Progenitor cell of endocrine pancreas (in vitro differentiated cells): ENCODE measurements at regions not wholly inside any gene's neighbourhood (a gene's known extent, or its start where the extent isn't known, plus 50 kb on each side); places are given as distances from the start of the nearest gene placed in this dataset.

Experiments
- DNase-seq: peaks from one replicate; pipeline ENCODE4 v3.0.0; 2021; ENCODE audit warnings: low spot score; ENCODE audit not compliant: unreplicated experiment
- H3K27ac Mint-ChIP-seq: 2 replicates; pipeline ENCODE4 v1.8.0; 2021; ENCODE audit warnings: mild to moderate bottlenecking, moderate library complexity, mixed read lengths
- H3K27me3 Mint-ChIP-seq: 2 replicates; pipeline ENCODE4 v1.8.0; 2021; ENCODE audit warnings: mixed read lengths
- H3K36me3 Mint-ChIP-seq: 2 replicates; pipeline ENCODE4 v1.8.0; 2022; ENCODE audit warnings: mixed read lengths; ENCODE audit not compliant: insufficient read depth
- H3K4me1 Mint-ChIP-seq: 2 replicates; pipeline ENCODE4 v1.8.0; 2021; ENCODE audit warnings: low read depth, mixed read lengths
- H3K4me3 Mint-ChIP-seq: 2 replicates; pipeline ENCODE4 v1.8.0; 2021; ENCODE audit warnings: low read depth, mild to moderate bottlenecking, moderate library complexity, mixed read lengths
- H3K9me3 Mint-ChIP-seq: 2 replicates; pipeline ENCODE4 v1.8.0; 2021; ENCODE audit warnings: low read depth, mixed read lengths
- TF ChIP-seq, protein P1 (sequence below): fragments of 200-600 bp; sonication (generic); IDR thresholded peaks from one replicate; pipeline ENCODE4 v1.5.0; 2021; ENCODE audit warnings: antibody characterized with exemption, mild to moderate bottlenecking; ENCODE audit not compliant: unreplicated experiment

DNA sequence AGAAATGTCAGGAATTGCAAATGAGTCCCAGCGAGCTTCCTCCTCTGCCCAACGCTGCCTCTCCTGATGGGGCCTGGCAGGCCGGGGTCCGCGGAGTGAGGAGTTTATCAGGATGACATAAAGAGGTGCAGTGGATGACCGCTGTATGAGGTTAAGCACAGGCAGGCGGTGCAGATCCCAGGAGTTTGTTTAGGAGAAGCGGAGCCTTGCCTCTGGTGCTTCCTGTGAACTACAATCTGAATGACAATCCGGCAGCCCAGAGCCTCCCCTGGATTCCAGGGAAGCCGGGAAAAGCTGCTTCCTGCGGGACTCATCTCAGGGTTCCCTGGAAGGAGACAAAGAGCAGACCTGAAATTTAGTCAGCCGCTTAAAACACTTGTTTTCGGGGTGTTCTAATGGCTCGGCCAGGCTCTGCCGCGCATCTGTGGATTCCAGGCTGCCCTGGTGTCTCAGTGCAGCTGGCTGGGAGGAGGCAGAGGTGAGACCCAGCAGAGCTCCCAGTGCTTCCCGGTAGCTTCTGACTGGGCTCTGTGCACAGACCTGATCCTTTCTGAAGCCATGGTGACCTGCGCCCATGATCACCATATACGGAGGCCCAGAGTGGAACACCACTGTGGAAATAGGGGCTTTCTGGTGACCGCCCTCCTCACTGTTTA is 69.8 kb upstream of the IRX4 start:
- Mint-ChIP-seq H3K27ac (no peak overlapping the region), H3K4me3 (no peak overlapping the region), H3K9me3 (no peaks in the 10 kb centered on the region), H3K27me3 (peaks cover 53% of the 10 kb centered on the region), H3K36me3 (no peaks in the 10 kb centered on the region), H3K4me1 (no peaks in the 10 kb centered on the region)
- no peak for DNase-seq
- TF ChIP-seq, protein P1, sequence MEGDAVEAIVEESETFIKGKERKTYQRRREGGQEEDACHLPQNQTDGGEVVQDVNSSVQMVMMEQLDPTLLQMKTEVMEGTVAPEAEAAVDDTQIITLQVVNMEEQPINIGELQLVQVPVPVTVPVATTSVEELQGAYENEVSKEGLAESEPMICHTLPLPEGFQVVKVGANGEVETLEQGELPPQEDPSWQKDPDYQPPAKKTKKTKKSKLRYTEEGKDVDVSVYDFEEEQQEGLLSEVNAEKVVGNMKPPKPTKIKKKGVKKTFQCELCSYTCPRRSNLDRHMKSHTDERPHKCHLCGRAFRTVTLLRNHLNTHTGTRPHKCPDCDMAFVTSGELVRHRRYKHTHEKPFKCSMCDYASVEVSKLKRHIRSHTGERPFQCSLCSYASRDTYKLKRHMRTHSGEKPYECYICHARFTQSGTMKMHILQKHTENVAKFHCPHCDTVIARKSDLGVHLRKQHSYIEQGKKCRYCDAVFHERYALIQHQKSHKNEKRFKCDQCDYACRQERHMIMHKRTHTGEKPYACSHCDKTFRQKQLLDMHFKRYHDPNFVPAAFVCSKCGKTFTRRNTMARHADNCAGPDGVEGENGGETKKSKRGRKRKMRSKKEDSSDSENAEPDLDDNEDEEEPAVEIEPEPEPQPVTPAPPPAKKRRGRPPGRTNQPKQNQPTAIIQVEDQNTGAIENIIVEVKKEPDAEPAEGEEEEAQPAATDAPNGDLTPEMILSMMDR: no peak

DNA sequence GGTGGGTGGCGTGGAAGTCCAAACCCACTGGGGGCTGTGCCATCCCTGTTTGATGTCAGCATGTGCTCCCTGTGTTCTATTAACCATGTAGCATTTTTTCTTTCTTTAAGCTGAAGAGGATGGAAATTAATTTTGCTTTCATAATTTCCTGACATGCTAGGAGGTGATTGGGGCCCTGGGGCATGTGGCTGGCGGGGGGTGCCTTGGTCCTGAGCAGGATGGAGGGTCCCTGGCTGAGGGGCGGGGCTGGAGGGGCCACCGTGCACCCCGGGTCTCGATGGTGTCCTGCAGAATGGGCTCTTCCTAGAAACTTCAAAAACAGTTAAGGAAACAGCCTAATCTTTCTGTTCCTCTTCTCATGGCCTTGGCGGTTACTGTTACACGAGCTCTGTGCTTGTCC is 69.3 kb upstream of the IRX4 start:
- no peak for DNase-seq
- no peaks in the 10 kb centered on the region for H3K9me3 Mint-ChIP-seq
- TF ChIP-seq, protein P1: no peak
- H3K27me3 Mint-ChIP-seq: peaks cover 57% of the 10 kb centered on the region
- H3K4me3 Mint-ChIP-seq: no peak overlapping the region
- no peaks in the 10 kb centered on the region for H3K4me1 Mint-ChIP-seq
- H3K27ac Mint-ChIP-seq: no peak overlapping the region
- no peaks in the 10 kb centered on the region for H3K36me3 Mint-ChIP-seq

DNA sequence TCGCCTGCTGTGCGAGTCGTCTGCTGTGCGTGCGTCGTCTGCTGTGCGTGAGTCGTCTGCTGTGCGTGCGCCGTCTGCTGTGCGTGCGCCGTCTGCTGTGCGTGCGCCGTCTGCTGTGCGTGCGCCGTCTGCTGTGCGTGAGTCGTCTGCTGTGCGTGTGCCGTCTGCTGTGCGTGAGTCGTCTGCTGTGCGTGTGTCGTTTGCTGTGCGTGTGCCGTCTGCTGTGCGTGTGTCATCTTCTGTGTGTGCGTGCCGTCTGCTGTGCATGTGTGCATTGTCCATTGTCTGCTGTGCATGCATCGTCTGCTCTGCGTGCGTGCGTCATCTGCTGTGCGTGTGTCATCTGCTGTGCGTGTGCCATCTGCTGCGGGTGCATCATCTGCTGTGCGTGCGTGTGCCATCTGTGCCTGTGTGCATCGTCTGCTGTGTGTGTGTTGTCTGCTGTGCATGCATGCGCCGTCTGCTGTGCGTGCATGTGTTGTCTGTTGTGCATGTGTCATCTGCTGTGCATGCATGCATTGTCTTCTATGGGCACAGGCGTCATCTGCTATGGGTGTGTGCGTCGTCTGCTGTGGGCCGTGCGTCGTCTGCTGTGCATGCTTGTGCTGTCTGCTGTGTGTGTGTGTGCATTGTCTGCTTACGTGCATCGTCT is 68.6 kb upstream of the IRX4 start:
- TF ChIP-seq, protein P1: no peak
- DNase-seq: no peak
- Mint-ChIP-seq H3K27me3 (peaks cover 64% of the 10 kb centered on the region), H3K27ac (no peak overlapping the region), H3K4me1 (no peaks in the 10 kb centered on the region), H3K4me3 (no peak overlapping the region), H3K36me3 (no peaks in the 10 kb centered on the region), H3K9me3 (no peaks in the 10 kb centered on the region)

DNA sequence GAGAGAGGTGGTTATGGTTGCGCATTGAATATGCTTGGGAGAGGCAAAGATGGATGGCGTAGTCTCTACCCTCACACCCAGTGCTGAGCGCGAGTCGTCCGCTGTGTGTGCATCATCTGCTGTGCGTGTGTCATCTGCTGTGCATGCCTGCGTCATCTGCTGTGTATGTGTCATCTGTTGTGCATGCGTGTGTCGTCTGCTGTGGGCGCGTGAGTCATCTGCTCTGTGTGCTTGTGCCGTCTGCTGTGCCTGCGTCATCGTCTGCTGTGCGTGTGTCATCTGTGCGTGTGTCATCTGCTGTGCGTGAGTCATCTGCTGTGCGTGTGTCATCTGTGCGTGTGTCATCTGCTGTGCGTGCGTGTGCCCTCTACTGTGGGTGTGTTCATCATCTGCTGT is 68.0 kb upstream of the IRX4 start:
- Mint-ChIP-seq H3K9me3 (no peaks in the 10 kb centered on the region), H3K36me3 (no peaks in the 10 kb centered on the region), H3K27ac (no peak overlapping the region), H3K4me3 (no peak overlapping the region), H3K4me1 (no peaks in the 10 kb centered on the region), H3K27me3 (peaks cover 70% of the 10 kb centered on the region)
- no peak for DNase-seq
- TF ChIP-seq, protein P1: no peak

DNA sequence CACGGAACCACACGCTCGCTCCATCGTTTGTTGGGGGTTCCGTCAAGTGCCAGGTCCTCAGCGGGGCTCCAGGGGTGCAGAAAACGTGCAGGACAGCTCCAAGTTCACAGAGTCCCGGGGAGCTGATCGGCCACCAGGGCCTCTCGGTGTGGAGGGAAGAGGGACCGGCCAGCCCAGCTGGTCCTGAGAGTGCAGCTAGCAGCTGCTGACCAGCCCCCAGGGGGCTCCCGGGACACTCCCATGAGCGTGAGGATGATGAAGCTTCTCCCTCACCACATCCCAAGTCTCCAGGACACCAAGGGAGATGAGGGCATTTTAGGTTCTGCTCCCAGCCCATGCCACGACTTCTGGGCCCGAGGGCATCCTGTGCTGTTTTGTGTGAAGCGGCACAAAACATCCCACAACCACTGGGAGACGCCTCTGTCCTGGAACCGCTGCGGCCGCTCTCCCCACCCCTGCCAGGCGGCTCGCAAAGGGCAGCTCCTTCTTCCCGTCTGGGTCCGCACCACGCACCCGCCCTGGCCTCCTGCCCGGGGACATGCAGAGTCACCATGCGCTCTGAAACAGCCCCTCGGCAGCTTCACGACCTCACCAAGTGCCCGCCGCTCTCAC is 67.5 kb upstream of the IRX4 start:
- H3K4me3 Mint-ChIP-seq: no peak overlapping the region
- H3K4me1 Mint-ChIP-seq: no peaks in the 10 kb centered on the region
- no peaks in the 10 kb centered on the region for H3K36me3 Mint-ChIP-seq
- no peak for DNase-seq
- H3K27me3 Mint-ChIP-seq: peaks cover 70% of the 10 kb centered on the region
- TF ChIP-seq, protein P1: no peak
- H3K27ac Mint-ChIP-seq: no peak overlapping the region
- no peaks in the 10 kb centered on the region for H3K9me3 Mint-ChIP-seq
